ENCODE measurements at regions not wholly inside any gene's neighbourhood (a gene's known extent, or its start where the extent isn't known, plus 50 kb on each side); places are given as distances from the start of the nearest gene placed in this dataset.

GRCh38 chr3:127050733-127051132 is 67.8 kb downstream of the PLXNA1 start:
- Mint-ChIP-seq H3K27me3 (ENCODE audit: low read depth) (peaks cover 11% of the 10 kb centered on the region), H3K27ac (no peak overlapping the region), H3K9me3 (peaks cover 16% of the 10 kb centered on the region), H3K36me3 (ENCODE audit: low read depth) (no peaks in the 10 kb centered on the region), H3K4me1 (no peaks in the 10 kb centered on the region), H3K4me3 (no peak overlapping the region)
- no peak for TF ChIP-seq CTCF (IDR thresholded peaks at IDR 0.05; ENCODE audit: unreplicated experiment in 3 of 3)

GRCh38 chr3:127052121-127052561 is 69.2 kb downstream of the PLXNA1 start:
- Mint-ChIP-seq H3K27me3 (ENCODE audit: low read depth) (peaks cover 11% of the 10 kb centered on the region), H3K4me3 (no peak overlapping the region), H3K9me3 (peaks cover 22% of the 10 kb centered on the region), H3K27ac (no peak overlapping the region), H3K36me3 (ENCODE audit: low read depth) (no peaks in the 10 kb centered on the region), H3K4me1 (no peaks in the 10 kb centered on the region)
- TF ChIP-seq CTCF (IDR thresholded peaks at IDR 0.05; ENCODE audit: unreplicated experiment in 3 of 3) = no peak

GRCh38 chr3:127053026-127053425 is 70.1 kb downstream of the PLXNA1 start:
- peaks cover 10% of the 10 kb centered on the region for H3K27me3 Mint-ChIP-seq (ENCODE audit: low read depth)
- no peak overlapping the region for H3K27ac Mint-ChIP-seq
- no peak overlapping the region for H3K4me3 Mint-ChIP-seq
- H3K9me3 Mint-ChIP-seq = peaks cover 28% of the 10 kb centered on the region
- no peaks in the 10 kb centered on the region for H3K4me1 Mint-ChIP-seq
- TF ChIP-seq CTCF (IDR thresholded peaks at IDR 0.05; ENCODE audit: unreplicated experiment in 3 of 3) = no peak
- H3K36me3 Mint-ChIP-seq (ENCODE audit: low read depth) = no peaks in the 10 kb centered on the region

GRCh38 chr3:127053450-127053849 is 70.5 kb downstream of the PLXNA1 start:
- no peak overlapping the region for H3K27ac Mint-ChIP-seq
- peaks cover 24% of the 10 kb centered on the region for H3K9me3 Mint-ChIP-seq
- H3K4me1 Mint-ChIP-seq = no peaks in the 10 kb centered on the region
- H3K36me3 Mint-ChIP-seq (ENCODE audit: low read depth) = no peaks in the 10 kb centered on the region
- H3K27me3 Mint-ChIP-seq (ENCODE audit: low read depth) = peaks cover 8% of the 10 kb centered on the region
- TF ChIP-seq CTCF (IDR thresholded peaks at IDR 0.05; ENCODE audit: unreplicated experiment in 3 of 3) = no peak
- H3K4me3 Mint-ChIP-seq = no peak overlapping the region

- H3K4me3 Mint-ChIP-seq = no peak overlapping the region
- TF ChIP-seq CTCF (IDR thresholded peaks at IDR 0.05; ENCODE audit: unreplicated experiment in 3 of 3) = no peak
- H3K27me3 Mint-ChIP-seq (ENCODE audit: low read depth) = peaks cover 8% of the 10 kb centered on the region
- H3K9me3 Mint-ChIP-seq = peaks cover 25% of the 10 kb centered on the region
- no peak overlapping the region for H3K27ac Mint-ChIP-seq
- H3K36me3 Mint-ChIP-seq (ENCODE audit: low read depth) = no peaks in the 10 kb centered on the region
- H3K4me1 Mint-ChIP-seq = no peaks in the 10 kb centered on the region
Observed at GRCh38 chr3:127053979-127054378, 71.1 kb downstream of the PLXNA1 start.

GRCh38 chr3:127056281-127056680 is 73.4 kb downstream of the PLXNA1 start:
- TF ChIP-seq CTCF (IDR thresholded peaks at IDR 0.05; ENCODE audit: unreplicated experiment in 3 of 3) = no peak
- Mint-ChIP-seq H3K9me3 (peaks cover 25% of the 10 kb centered on the region), H3K27ac (no peak overlapping the region), H3K27me3 (ENCODE audit: low read depth) (peaks cover 8% of the 10 kb centered on the region), H3K4me1 (no peaks in the 10 kb centered on the region), H3K36me3 (ENCODE audit: low read depth) (no peaks in the 10 kb centered on the region), H3K4me3 (no peak overlapping the region)

Data from nephron (organoid).